Coronary artery (tissue), 2 donors: ENCODE measurements at regions not wholly inside any gene's neighbourhood (a gene's known extent, or its start where the extent isn't known, plus 50 kb on each side); places are given as distances from the start of the nearest gene placed in this dataset.

Experiments
- DNase-seq: peaks from one replicate; pipeline ENCODE4 v3.0.0-alpha.2; 2017; ENCODE audit warnings: low spot score
- H3K27ac ChIP-seq, 2 donors: fragments of 200-600 bp; sonication (generic); one replicate each; pipeline ENCODE4 v1.5.1; 2016 to 2019
- H3K4me3 ChIP-seq: fragments of 200-600 bp; sonication (generic); 2 replicates; pipeline ENCODE4 v1.5.1; 2016; ENCODE audit warnings: mild to moderate bottlenecking, moderate library complexity
- CTCF ChIP-seq: fragments of 200-600 bp; sonication (generic); IDR thresholded peaks from one replicate; pipeline ENCODE4 v1.5.1; 2019; ENCODE audit warnings: antibody characterized with exemption

GRCh38 chr2:120626566-120626965 is 109.1 kb upstream of the GLI2 start:
- Histone ChIP-seq H3K4me3 (no peak overlapping the region), H3K27ac (no peak overlapping the region)
- peak; percentile 58 for DNase-seq
- TF ChIP-seq CTCF, result no peak

GRCh38 chr2:120628248-120628647 is 107.4 kb upstream of the GLI2 start:
- no peak overlapping the region for H3K27ac ChIP-seq
- peak; percentile 33 for DNase-seq
- TF ChIP-seq CTCF, result no peak
- no peak overlapping the region for H3K4me3 ChIP-seq

- TF ChIP-seq CTCF, result no peak
- DNase-seq, result peak; percentile 68
- H3K4me3 ChIP-seq, result no peak overlapping the region
- H3K27ac ChIP-seq, result no peak overlapping the region
Observed at GRCh38 chr2:120629241-120629895, 106.3 kb upstream of the GLI2 start.

- peak; percentile 50 for DNase-seq
- H3K27ac ChIP-seq, result no peak overlapping the region
- TF ChIP-seq CTCF, result no peak
Observed at GRCh38 chr2:120630031-120630701, 105.5 kb upstream of the GLI2 start.

GRCh38 chr2:120631236-120631635 is 104.4 kb upstream of the GLI2 start:
- Histone ChIP-seq H3K4me3 (no peak overlapping the region), H3K27ac (no peak overlapping the region)
- TF ChIP-seq CTCF, result no peak
- DNase-seq, result peak; percentile 56

More at GRCh38 chr2:120630031-120630701, 105.5 kb upstream of the GLI2 start:
- no peak overlapping the region for H3K4me3 ChIP-seq

GRCh38 chr2:120631724-120632123 is 103.9 kb upstream of the GLI2 start:
- no peak for TF ChIP-seq CTCF
- Histone ChIP-seq H3K27ac (no peak overlapping the region), H3K4me3 (no peak overlapping the region)
- DNase-seq, result peak; percentile 33
